ENCODE measurements at regions not wholly inside any gene's neighbourhood (a gene's known extent, or its start where the extent isn't known, plus 50 kb on each side); places are given as distances from the start of the nearest gene placed in this dataset.

DNA sequence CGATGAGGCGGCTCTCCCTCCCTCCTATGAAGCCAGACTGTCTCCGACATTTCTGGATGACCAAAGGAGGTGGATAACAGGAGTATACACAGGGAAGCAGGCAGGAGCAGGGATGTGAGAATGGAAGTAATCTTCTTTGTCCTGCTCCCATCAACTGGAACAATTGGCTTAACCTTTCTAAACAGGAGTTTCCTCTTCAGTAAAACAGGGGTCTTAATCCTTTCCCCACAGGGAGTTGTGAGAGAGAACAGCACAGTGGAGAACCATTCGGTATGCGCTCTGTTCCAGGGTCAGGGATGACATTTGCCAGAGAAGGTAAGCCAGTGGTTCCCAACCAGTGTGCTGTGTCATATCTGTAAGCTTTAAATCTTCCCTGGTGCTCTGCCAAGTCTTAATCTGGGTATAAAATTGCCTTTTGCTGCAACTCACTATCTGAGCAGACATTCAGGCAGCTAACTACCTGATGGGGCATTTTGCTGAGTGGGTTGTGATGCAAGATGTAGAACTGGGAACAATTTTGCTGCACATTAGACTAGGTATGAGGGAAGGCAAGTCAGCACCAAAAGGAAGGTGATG, 294.8 kb upstream of the KIF2A start:
- TF ChIP-seq, protein P1, sequence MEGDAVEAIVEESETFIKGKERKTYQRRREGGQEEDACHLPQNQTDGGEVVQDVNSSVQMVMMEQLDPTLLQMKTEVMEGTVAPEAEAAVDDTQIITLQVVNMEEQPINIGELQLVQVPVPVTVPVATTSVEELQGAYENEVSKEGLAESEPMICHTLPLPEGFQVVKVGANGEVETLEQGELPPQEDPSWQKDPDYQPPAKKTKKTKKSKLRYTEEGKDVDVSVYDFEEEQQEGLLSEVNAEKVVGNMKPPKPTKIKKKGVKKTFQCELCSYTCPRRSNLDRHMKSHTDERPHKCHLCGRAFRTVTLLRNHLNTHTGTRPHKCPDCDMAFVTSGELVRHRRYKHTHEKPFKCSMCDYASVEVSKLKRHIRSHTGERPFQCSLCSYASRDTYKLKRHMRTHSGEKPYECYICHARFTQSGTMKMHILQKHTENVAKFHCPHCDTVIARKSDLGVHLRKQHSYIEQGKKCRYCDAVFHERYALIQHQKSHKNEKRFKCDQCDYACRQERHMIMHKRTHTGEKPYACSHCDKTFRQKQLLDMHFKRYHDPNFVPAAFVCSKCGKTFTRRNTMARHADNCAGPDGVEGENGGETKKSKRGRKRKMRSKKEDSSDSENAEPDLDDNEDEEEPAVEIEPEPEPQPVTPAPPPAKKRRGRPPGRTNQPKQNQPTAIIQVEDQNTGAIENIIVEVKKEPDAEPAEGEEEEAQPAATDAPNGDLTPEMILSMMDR (IDR thresholded peaks at IDR 0.05): no peak
- TF ChIP-seq POLR2A (IDR thresholded peaks at IDR 0.05): no peak
